H9 (cell line): ENCODE measurements at regions not wholly inside any gene's neighbourhood (a gene's known extent, or its start where the extent isn't known, plus 50 kb on each side); places are given as distances from the start of the nearest gene placed in this dataset.

Source experiments
- DNase-seq: peaks from one replicate; pipeline ENCODE4 v3.0.0-alpha.2; 2017
- H2AFZ ChIP-seq: one replicate; pipeline ENCODE4 v1.6.1; 2013; ENCODE audit warnings: mild to moderate bottlenecking, low read length, control low read depth, moderate library complexity
- H2AK5ac ChIP-seq: 2 replicates; pipeline ENCODE4 v1.6.1; 2013; ENCODE audit warnings: low read length, control low read depth, mixed read lengths; ENCODE audit not compliant: insufficient read length
- H2BK120ac ChIP-seq: one replicate; pipeline ENCODE4 v1.6.1; 2013; ENCODE audit warnings: low read depth, mild to moderate bottlenecking, low read length, control low read depth, inconsistent platforms; ENCODE audit not compliant: poor library complexity, severe bottlenecking
- H2BK12ac ChIP-seq: 2 replicates; pipeline ENCODE4 v1.6.1; 2013; ENCODE audit warnings: low read length, control low read depth, mixed read lengths, low read depth; ENCODE audit not compliant: insufficient read length
- H2BK15ac ChIP-seq: 2 replicates; pipeline ENCODE4 v1.6.1; 2013; ENCODE audit warnings: low read depth, low read length, control low read depth
- H2BK20ac ChIP-seq: one replicate; pipeline ENCODE4 v1.6.1; 2013; ENCODE audit warnings: low read depth, mild to moderate bottlenecking, low read length, control low read depth, inconsistent platforms; ENCODE audit not compliant: poor library complexity, severe bottlenecking
- H2BK5ac ChIP-seq: 2 replicates; pipeline ENCODE4 v1.6.1; 2013; ENCODE audit warnings: low read length, control low read depth, mixed read lengths; ENCODE audit not compliant: insufficient read length
- H3K14ac ChIP-seq: 2 replicates; pipeline ENCODE4 v1.6.1; 2013; ENCODE audit warnings: low read length, control low read depth; ENCODE audit not compliant: insufficient read depth
- H3K18ac ChIP-seq: 2 replicates; pipeline ENCODE4 v1.6.1; 2013; ENCODE audit warnings: low read depth, mild to moderate bottlenecking, mixed read lengths, low read length, control low read depth; ENCODE audit not compliant: insufficient read length
- H3K23ac ChIP-seq: 2 replicates; pipeline ENCODE4 v1.6.1; 2013; ENCODE audit warnings: low read length, control low read depth, mixed read lengths, low read depth; ENCODE audit not compliant: insufficient read length
- H3K23me2 ChIP-seq: 2 replicates; pipeline ENCODE4 v1.6.1; 2013; ENCODE audit warnings: low read depth, mild to moderate bottlenecking, mixed read lengths, low read length, control low read depth; ENCODE audit not compliant: insufficient read length, poor library complexity, severe bottlenecking
- H3K27ac ChIP-seq: 2 replicates; pipeline ENCODE4 v1.5.1; 2013; ENCODE audit warnings: low read length, control low read depth, mixed read lengths, low read depth; ENCODE audit not compliant: insufficient read length
- H3K27me3 ChIP-seq: 2 replicates; pipeline ENCODE4 v1.6.1; 2013; ENCODE audit warnings: low read length, control low read depth, inconsistent platforms; ENCODE audit not compliant: insufficient read depth
- H3K4ac ChIP-seq: 2 replicates; pipeline ENCODE4 v1.6.1; 2013; ENCODE audit warnings: low read depth, mild to moderate bottlenecking, control low read depth, inconsistent platforms, low read length, moderate library complexity
- H3K4me1 ChIP-seq: 2 replicates; pipeline ENCODE4 v1.6.1; 2013; ENCODE audit warnings: low read length, control low read depth, inconsistent platforms; ENCODE audit not compliant: insufficient read depth
- H3K4me2 ChIP-seq: 2 replicates; pipeline ENCODE4 v1.6.1; 2013; ENCODE audit warnings: low read length, control low read depth, mixed read lengths; ENCODE audit not compliant: insufficient read length, insufficient read depth
- H3K56ac ChIP-seq: 2 replicates; pipeline ENCODE4 v1.6.1; 2013; ENCODE audit warnings: low read depth, mild to moderate bottlenecking, mixed read lengths, low read length, control low read depth; ENCODE audit not compliant: insufficient read length
- H3K79me1 ChIP-seq: 2 replicates; pipeline ENCODE4 v1.6.1; 2013; ENCODE audit warnings: low read depth, mild to moderate bottlenecking, moderate library complexity, low read length, control low read depth, inconsistent platforms; ENCODE audit not compliant: insufficient read depth, poor library complexity, severe bottlenecking
- H3K79me2 ChIP-seq: 2 replicates; pipeline ENCODE4 v1.6.1; 2013; ENCODE audit warnings: low read length, control low read depth, inconsistent platforms; ENCODE audit not compliant: insufficient read depth
- H3K9ac ChIP-seq: 2 replicates; pipeline ENCODE4 v1.6.1; 2013; ENCODE audit warnings: low read length, control low read depth, mixed read lengths; ENCODE audit not compliant: insufficient read length; ENCODE audit errors: extremely low read depth
- H3K9me3 ChIP-seq: one replicate; pipeline ENCODE4 v1.6.1; 2013; ENCODE audit warnings: low read depth, low read length, inconsistent platforms; ENCODE audit not compliant: control insufficient read depth
- H3T11ph ChIP-seq: one replicate; pipeline ENCODE4 v1.6.1; 2013; ENCODE audit warnings: mild to moderate bottlenecking, low read length, control low read depth, inconsistent platforms
- H4K20me1 ChIP-seq: one replicate; pipeline ENCODE4 v1.6.1; 2013; ENCODE audit not compliant: control insufficient read depth, insufficient read length, insufficient read depth
- H4K5ac ChIP-seq: 2 replicates; pipeline ENCODE4 v1.6.1; 2013; ENCODE audit warnings: low read depth, mild to moderate bottlenecking, mixed read lengths, low read length, control low read depth; ENCODE audit not compliant: insufficient read length
- H4K8ac ChIP-seq: replicated peaks from 2 replicates; pipeline ENCODE4 v1.6.1; 2013; ENCODE audit warnings: low read length, control low read depth, mixed read lengths, low read depth; ENCODE audit not compliant: insufficient read length
- H4K91ac ChIP-seq: 2 replicates; pipeline ENCODE4 v1.6.1; 2013; ENCODE audit warnings: low read depth, mild to moderate bottlenecking, moderate library complexity, mixed read lengths, low read length, control low read depth; ENCODE audit not compliant: insufficient read length
- H3K27ac Mint-ChIP-seq, 3 experiments: 2 replicates in 2 of 3; 3 replicates in 1 of 3; pipeline ENCODE4 v1.8.0; 2020 to 2021; ENCODE audit warnings: mixed read lengths in 3 of 3, mild to moderate bottlenecking in 1 of 3, moderate library complexity in 1 of 3
- H3K27me3 Mint-ChIP-seq: 2 replicates; pipeline ENCODE4 v1.8.0; 2021; ENCODE audit warnings: low read depth, mild to moderate bottlenecking, moderate library complexity, mixed read lengths
- H3K36me3 Mint-ChIP-seq, 3 experiments: 2 replicates in 2 of 3; 3 replicates in 1 of 3; pipeline ENCODE4 v1.8.0; 2020 to 2021; ENCODE audit warnings: low read depth in 3 of 3, mixed read lengths in 3 of 3; ENCODE audit not compliant: insufficient read depth in 1 of 3
- H3K4me1 Mint-ChIP-seq, 2 experiments: 2 replicates each; pipeline ENCODE4 v1.8.0; 2020; ENCODE audit warnings: mixed read lengths in 2 of 2
- H3K4me3 Mint-ChIP-seq, 2 experiments: 2 replicates in 1 of 2; 3 replicates in 1 of 2; pipeline ENCODE4 v1.8.0; 2020 to 2021; ENCODE audit warnings: mild to moderate bottlenecking in 2 of 2, mixed read lengths in 2 of 2, moderate library complexity in 1 of 2
- H3K9me3 Mint-ChIP-seq, 2 experiments: 2 replicates in 1 of 2; 3 replicates in 1 of 2; pipeline ENCODE4 v1.8.0; 2020; ENCODE audit warnings: mild to moderate bottlenecking in 2 of 2, mixed read lengths in 2 of 2, moderate library complexity in 1 of 2
- CTCF ChIP-seq: fragments of 200-600 bp; sonication (generic); conservative IDR thresholded peaks from 3 replicates; pipeline ENCODE4 v1.8.0; 2021; ENCODE audit warnings: antibody characterized with exemption, mild to moderate bottlenecking
- WGBS: extraction: QIAGEN DNeasy Blood & Tissue Kit; methylation state at CpG from one replicate; pipeline ENCODE4 v1.1.7; 2013; ENCODE audit warnings: missing lambda C conversion rate, low lambda C conversion rate, mixed read lengths; ENCODE audit not compliant: insufficient read length; ENCODE audit errors: extremely low coverage; 5-methylcytosine and 5-hydroxymethylcytosine counted together

GRCh38 chr2:207446653-207447052, 83.1 kb upstream of the CREB1 start:
- no peak overlapping the region for H3K27ac ChIP-seq
- Mint-ChIP-seq H3K27me3 (no peaks in the 10 kb centered on the region), H3K4me3 (no peak overlapping the region), H3K36me3 (no peaks in the 10 kb centered on the region), H3K27ac (no peak overlapping the region), H3K4me1 (peaks cover 45 to 54% of the 10 kb centered on the region in 2 experiments), H3K9me3 (no peaks in the 10 kb centered on the region; a peak in 1 of 5 replicates)
- H2BK15ac ChIP-seq = no peak overlapping the region
- H4K91ac ChIP-seq = no peak overlapping the region
- no peaks in the 10 kb centered on the region for H3K79me1 ChIP-seq
- no peak overlapping the region for H3K14ac ChIP-seq
- H3K18ac ChIP-seq = no peak overlapping the region
- no peak overlapping the region for H2BK20ac ChIP-seq
- no peaks in the 10 kb centered on the region for H3K9me3 ChIP-seq
- H3K4me2 ChIP-seq = no peak overlapping the region
- WGBS = no CpG with 5 or more reads among the region's 6 CpGs
- no peak overlapping the region for H3K23ac ChIP-seq
- H2BK5ac ChIP-seq = no peak overlapping the region
- no peak overlapping the region for H2AK5ac ChIP-seq
- H2BK12ac ChIP-seq = no peak overlapping the region
- TF ChIP-seq CTCF = no peak
- H3K9ac ChIP-seq = no peak overlapping the region
- no peak overlapping the region for H3K4ac ChIP-seq
- no peak overlapping the region for H4K5ac ChIP-seq
- H3K23me2 ChIP-seq = no peaks in the 10 kb centered on the region
- no peak overlapping the region for H3T11ph ChIP-seq
- H3K27me3 ChIP-seq = no peaks in the 10 kb centered on the region
- H3K56ac ChIP-seq = no peak overlapping the region
- no peak overlapping the region for H2AFZ ChIP-seq
- H4K20me1 ChIP-seq = no peaks in the 10 kb centered on the region
- peaks cover 8% of the 10 kb centered on the region; the same call in 1 of the 2 replicates for H3K4me1 ChIP-seq
- H4K8ac ChIP-seq = no peak overlapping the region
- no peaks in the 10 kb centered on the region for H3K79me2 ChIP-seq
- H2BK120ac ChIP-seq = no peak overlapping the region
- DNase-seq = no peak
